ENCODE measurements at regions not wholly inside any gene's neighbourhood (a gene's known extent, or its start where the extent isn't known, plus 50 kb on each side); places are given as distances from the start of the nearest gene placed in this dataset.

DNA sequence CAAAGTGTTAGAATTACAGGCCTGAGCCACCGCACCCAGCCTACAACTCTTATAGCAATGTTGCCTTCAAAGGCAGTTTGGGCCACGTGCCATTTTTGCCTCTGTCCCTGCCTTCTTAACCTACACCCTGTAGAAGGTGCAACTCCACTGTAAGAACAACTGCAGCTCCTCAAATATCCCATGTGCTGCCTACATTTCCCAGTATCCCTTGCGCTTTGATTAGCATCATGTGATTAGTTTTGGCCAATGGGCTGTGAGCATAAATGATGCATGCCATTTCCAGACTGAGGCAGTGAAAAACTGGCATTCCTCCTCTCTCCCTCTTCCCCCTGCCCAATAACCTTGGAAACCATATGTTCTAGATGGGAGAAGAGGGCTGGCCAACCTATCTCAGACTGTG lies 75.2 kb upstream of the MRI1 start:
- no TSS peak for BruUV-seq (replicated peaks)
- in situ Hi-C loops (cut with HindIII; ENCODE audit: extremely low pct_ligation_motif_present, low pct_unique_long_range_greater_than_20kb), result no loop called here

More for the DNA sequence above, 75.2 kb upstream of the MRI1 start:
- Histone ChIP-seq H4K20me1 (ENCODE audit: insufficient read depth, low read length) (no peaks in the 10 kb centered on the region), H3K9me3 (ENCODE audit: low read length) (no peaks in the 10 kb centered on the region), H3K4me3 (replicated peaks in 1 of 3; ENCODE audit: insufficient read depth in 1 of 3, low read depth in 2 of 3, low read length in 3 of 3) (no peak overlapping the region), H3K4me2 (ENCODE audit: low read depth, low read length) (no peak overlapping the region), H3K9ac (ENCODE audit: insufficient read depth, low read depth, low read length) (no peak overlapping the region), H3K27ac (ENCODE audit: extremely low read length, insufficient read depth, low read length) (no peak overlapping the region), H3K4me1 (ENCODE audit: insufficient read depth, low read length) (no peaks in the 10 kb centered on the region), H3K79me2 (ENCODE audit: insufficient read depth, low read length) (no peaks in the 10 kb centered on the region), H3K27me3 (ENCODE audit: control insufficient read depth in 1 of 2, insufficient read depth in 2 of 2, low read length in 2 of 2) (peaks cover 0 to 14% of the 10 kb centered on the region in 2 experiments; a peak in 2 of 5 replicates), H3K36me3 (replicated peaks in 1 of 2; ENCODE audit: control insufficient read depth in 1 of 2, insufficient read depth in 2 of 2, low read length in 2 of 2) (no peaks in the 10 kb centered on the region), H2AFZ (ENCODE audit: low read length) (no peak overlapping the region)
- CTCF ChIA-PET (ENCODE audit: low intra/inter-chr PET ratio, low total read pairs), result no interaction called here
- 19% methylated on average over 3 of the region's 3 CpGs for WGBS (ENCODE audit: low lambda C conversion rate)
- ATAC-seq (no peak), DNase-seq (ENCODE audit: low spot score) (peak; percentile 7), FAIRE-seq (no peak)
- peak; percentile 84 for TF ChIP-seq ZNF143 (CRISPR knock-in tag; IDR thresholded peaks at IDR 0.05)
- TF ChIP-seq, protein P1, sequence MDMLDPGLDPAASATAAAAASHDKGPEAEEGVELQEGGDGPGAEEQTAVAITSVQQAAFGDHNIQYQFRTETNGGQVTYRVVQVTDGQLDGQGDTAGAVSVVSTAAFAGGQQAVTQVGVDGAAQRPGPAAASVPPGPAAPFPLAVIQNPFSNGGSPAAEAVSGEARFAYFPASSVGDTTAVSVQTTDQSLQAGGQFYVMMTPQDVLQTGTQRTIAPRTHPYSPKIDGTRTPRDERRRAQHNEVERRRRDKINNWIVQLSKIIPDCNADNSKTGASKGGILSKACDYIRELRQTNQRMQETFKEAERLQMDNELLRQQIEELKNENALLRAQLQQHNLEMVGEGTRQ (IDR thresholded peaks at IDR 0.05; ENCODE audit: low read depth, low read length), result peak; percentile 42; the same call in 1 of the 2 replicates
- TF ChIP-seq, protein P1 (CRISPR knock-in tag; IDR thresholded peaks at IDR 0.05; ENCODE audit: borderline replicate concordance), result peak; percentile 74; the same call in 1 of the 2 replicates
- peak; percentile 77 for TF ChIP-seq NFYC (CRISPR knock-in tag; IDR thresholded peaks at IDR 0.05)
- TF ChIP-seq EZH2 (conservative IDR thresholded peaks at IDR 0.05; ENCODE audit: low read depth, low read length), result no peak
- TF ChIP-seq NFYB (CRISPR knock-in tag; IDR thresholded peaks at IDR 0.05), result peak; percentile 49
- TF ChIP-seq THAP11 (CRISPR knock-in tag; IDR thresholded peaks at IDR 0.05), result peak; percentile 87
- TF ChIP-seq, protein P2, sequence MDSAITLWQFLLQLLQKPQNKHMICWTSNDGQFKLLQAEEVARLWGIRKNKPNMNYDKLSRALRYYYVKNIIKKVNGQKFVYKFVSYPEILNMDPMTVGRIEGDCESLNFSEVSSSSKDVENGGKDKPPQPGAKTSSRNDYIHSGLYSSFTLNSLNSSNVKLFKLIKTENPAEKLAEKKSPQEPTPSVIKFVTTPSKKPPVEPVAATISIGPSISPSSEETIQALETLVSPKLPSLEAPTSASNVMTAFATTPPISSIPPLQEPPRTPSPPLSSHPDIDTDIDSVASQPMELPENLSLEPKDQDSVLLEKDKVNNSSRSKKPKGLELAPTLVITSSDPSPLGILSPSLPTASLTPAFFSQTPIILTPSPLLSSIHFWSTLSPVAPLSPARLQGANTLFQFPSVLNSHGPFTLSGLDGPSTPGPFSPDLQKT (CRISPR knock-in tag; IDR thresholded peaks at IDR 0.05; ENCODE audit: borderline replicate concordance), result no peak
- TF ChIP-seq ZNF510 (CRISPR knock-in tag; IDR thresholded peaks at IDR 0.05; ENCODE audit: low read depth), result no peak
- intact Hi-C loops (cut with micrococcal nuclease; ENCODE audit: unreplicated experiment), result no loop called here
- POLR2A ChIA-PET, result no interaction called here

Data from HepG2 (cell line).